Transverse colon (tissue), 4 donors: ENCODE measurements at regions not wholly inside any gene's neighbourhood (a gene's known extent, or its start where the extent isn't known, plus 50 kb on each side); places are given as distances from the start of the nearest gene placed in this dataset.

Source experiments
- CTCF ChIP-seq, 5 experiments: fragments of 200-600 bp in 3 of 5; fragments of 450-650 bp in 2 of 5; sonication (generic) in 3 of 5; IDR thresholded peaks; 1 replicate in 2 of 5; 2 replicates in 3 of 5; pipeline ENCODE4 v1.5.1; 2016 to 2017; ENCODE audit warnings: antibody characterized with exemption in 5 of 5, inconsistent platforms in 3 of 5, mild to moderate bottlenecking in 2 of 5, moderate library complexity in 1 of 5
- EP300 ChIP-seq: sonication (generic); formaldehyde crosslinking; IDR thresholded peaks from one replicate; pipeline ENCODE4 v1.6.1; 2017; ENCODE audit warnings: antibody characterized with exemption, low read depth
- POLR2A ChIP-seq: fragments of 450-650 bp; IDR thresholded peaks from one replicate; pipeline ENCODE4 v1.6.1; 2016; ENCODE audit warnings: antibody characterized with exemption, mild to moderate bottlenecking, moderate library complexity
- POLR2AphosphoS5 ChIP-seq, 3 donors: sonication (generic); formaldehyde crosslinking; IDR thresholded peaks; one replicate each; pipeline ENCODE4 v1.6.1; 2016; ENCODE audit warnings: antibody characterized with exemption in 3 of 3

- TF ChIP-seq CTCF (IDR thresholded peaks at IDR 0.05): no peak
- no peak for TF ChIP-seq POLR2A
- no peak for TF ChIP-seq POLR2AphosphoS5 (IDR thresholded peaks at IDR 0.05)
- TF ChIP-seq EP300: no peak
Observed at GRCh38 chr22:47586038-47586437, 823.6 kb downstream of the TBC1D22A start.
